ENCODE measurements at regions not wholly inside any gene's neighbourhood (a gene's known extent, or its start where the extent isn't known, plus 50 kb on each side); places are given as distances from the start of the nearest gene placed in this dataset.

- no peak for DNase-seq
Observed at GRCh38 chr16:86121374-86122010, 222.5 kb downstream of the IRF8 start.

- DNase-seq, result no peak
Observed at GRCh38 chr16:86122681-86123342, 223.8 kb downstream of the IRF8 start.

GRCh38 chr16:86124321-86124720 is 225.4 kb downstream of the IRF8 start:
- no peak for DNase-seq

GRCh38 chr16:86126891-86127290 is 227.9 kb downstream of the IRF8 start:
- DNase-seq, result no peak

GRCh38 chr16:86127366-86127765 is 228.4 kb downstream of the IRF8 start:
- DNase-seq, result no peak

- DNase-seq, result no peak
Observed at GRCh38 chr16:86128246-86128645, 229.3 kb downstream of the IRF8 start.

- DNase-seq, result no peak
Observed at GRCh38 chr16:86129541-86129940, 230.6 kb downstream of the IRF8 start.

- DNase-seq, result no peak
Observed at GRCh38 chr16:86133377-86133776, 234.4 kb downstream of the IRF8 start.

GRCh38 chr16:86133847-86134375 is 234.9 kb downstream of the IRF8 start:
- no peak for DNase-seq

GRCh38 chr16:86134802-86135461 is 236.0 kb downstream of the IRF8 start:
- no peak for DNase-seq

- DNase-seq, result no peak
Observed at GRCh38 chr16:86137359-86137758, 238.4 kb downstream of the IRF8 start.

GRCh38 chr16:86138121-86139085 is 239.4 kb downstream of the IRF8 start:
- DNase-seq, result no peak

- no peak for DNase-seq
Observed at GRCh38 chr16:86142801-86143236, 243.9 kb downstream of the IRF8 start.

GRCh38 chr16:86143666-86144065 is 244.7 kb downstream of the IRF8 start:
- no peak for DNase-seq

GRCh38 chr16:86145669-86146068 is 246.7 kb downstream of the IRF8 start:
- no peak for DNase-seq

GRCh38 chr16:86150641-86151238 is 251.8 kb downstream of the IRF8 start:
- DNase-seq, result no peak

GRCh38 chr16:86151239-86151851 is 252.4 kb downstream of the IRF8 start:
- no peak for DNase-seq

GRCh38 chr16:86156155-86156554 is 257.2 kb downstream of the IRF8 start:
- DNase-seq, result no peak

GRCh38 chr16:86157616-86158247 is 258.8 kb downstream of the IRF8 start:
- DNase-seq, result no peak

GRCh38 chr16:86158688-86159360 is 259.9 kb downstream of the IRF8 start:
- no peak for DNase-seq

GRCh38 chr16:86165479-86165878 is 266.5 kb downstream of the IRF8 start:
- no peak for DNase-seq
